ENCODE measurements at regions not wholly inside any gene's neighbourhood (a gene's known extent, or its start where the extent isn't known, plus 50 kb on each side); places are given as distances from the start of the nearest gene placed in this dataset.

DNA sequence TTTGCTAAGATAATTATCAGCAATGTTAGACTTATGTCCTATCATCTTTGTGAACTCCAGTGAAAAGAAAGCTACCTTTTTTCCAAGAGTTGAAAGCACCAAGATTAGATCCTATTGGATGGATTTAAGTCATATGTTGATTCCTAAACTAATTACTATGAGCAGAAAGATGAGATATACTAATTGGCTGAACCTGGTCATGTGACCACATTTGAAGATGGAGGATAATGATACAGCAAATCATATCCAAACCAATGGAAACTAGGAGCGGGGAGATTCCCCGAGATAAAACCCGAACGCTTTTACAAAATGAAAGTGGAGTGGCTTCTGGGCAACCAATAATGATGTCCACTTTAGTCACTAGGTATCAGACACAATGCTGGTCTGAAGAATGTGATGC, 1060.2 kb upstream of the EEF2KMT start:
- Histone ChIP-seq H3K4me2 (ENCODE audit: control insufficient read depth, extremely low read depth, insufficient read depth, low read depth, low read length) (no peak overlapping the region), H3K4me1 (ENCODE audit: control insufficient read depth, extremely low read depth, insufficient read depth, low read length) (no peaks in the 10 kb centered on the region), H3K27ac (ENCODE audit: control insufficient read depth, insufficient read depth, low read length) (no peak overlapping the region), H3K79me2 (ENCODE audit: control insufficient read depth, insufficient read depth, low read length) (no peaks in the 10 kb centered on the region), H3K9me1 (ENCODE audit: control insufficient read depth, extremely low read depth, insufficient read depth, low read length) (no peaks in the 10 kb centered on the region), H3K9ac (ENCODE audit: control insufficient read depth, extremely low read depth, insufficient read depth, low read length) (no peak overlapping the region), H3K36me3 (ENCODE audit: control insufficient read depth in 2 of 2, extremely low read depth in 1 of 2, insufficient read depth in 2 of 2, low read length in 2 of 2) (no peaks in the 10 kb centered on the region), H3K4me3 (ENCODE audit: control insufficient read depth in 2 of 3, extremely low read depth in 1 of 3, insufficient read depth in 2 of 3, low read depth in 1 of 3, low read length in 3 of 3) (no peak overlapping the region), H4K20me1 (ENCODE audit: control insufficient read depth, extremely low read depth, insufficient read depth, low read length) (no peaks in the 10 kb centered on the region), H3K9me3 (ENCODE audit: control insufficient read depth, low read depth, low read length) (peaks cover 8% of the 10 kb centered on the region), H3K27me3 (ENCODE audit: control insufficient read depth, extremely low read depth, insufficient read depth, low read length) (no peaks in the 10 kb centered on the region), H2AFZ (ENCODE audit: control insufficient read depth, low read length) (no peak overlapping the region)
- DNase-seq (ENCODE audit: low read depth, low spot score) (no peak), FAIRE-seq (no peak)
- TF ChIP-seq, protein P1, sequence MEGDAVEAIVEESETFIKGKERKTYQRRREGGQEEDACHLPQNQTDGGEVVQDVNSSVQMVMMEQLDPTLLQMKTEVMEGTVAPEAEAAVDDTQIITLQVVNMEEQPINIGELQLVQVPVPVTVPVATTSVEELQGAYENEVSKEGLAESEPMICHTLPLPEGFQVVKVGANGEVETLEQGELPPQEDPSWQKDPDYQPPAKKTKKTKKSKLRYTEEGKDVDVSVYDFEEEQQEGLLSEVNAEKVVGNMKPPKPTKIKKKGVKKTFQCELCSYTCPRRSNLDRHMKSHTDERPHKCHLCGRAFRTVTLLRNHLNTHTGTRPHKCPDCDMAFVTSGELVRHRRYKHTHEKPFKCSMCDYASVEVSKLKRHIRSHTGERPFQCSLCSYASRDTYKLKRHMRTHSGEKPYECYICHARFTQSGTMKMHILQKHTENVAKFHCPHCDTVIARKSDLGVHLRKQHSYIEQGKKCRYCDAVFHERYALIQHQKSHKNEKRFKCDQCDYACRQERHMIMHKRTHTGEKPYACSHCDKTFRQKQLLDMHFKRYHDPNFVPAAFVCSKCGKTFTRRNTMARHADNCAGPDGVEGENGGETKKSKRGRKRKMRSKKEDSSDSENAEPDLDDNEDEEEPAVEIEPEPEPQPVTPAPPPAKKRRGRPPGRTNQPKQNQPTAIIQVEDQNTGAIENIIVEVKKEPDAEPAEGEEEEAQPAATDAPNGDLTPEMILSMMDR (optimal IDR thresholded peaks at IDR 0.05 in 1 of 3, IDR thresholded peaks at IDR 0.05 in 1 of 3, conservative IDR thresholded peaks at IDR 0.05 in 1 of 3; ENCODE audit: extremely low read depth in 1 of 3, insufficient read depth in 2 of 3, low read length in 3 of 3), result no peak
- TF ChIP-seq EZH2 (IDR thresholded peaks at IDR 0.05; ENCODE audit: low read length), result no peak
- dilution Hi-C loops (cut with MboI; ENCODE audit: extremely low pct_ligation_motif_present, low sequenced_read_pairs), result no loop called here

DNA sequence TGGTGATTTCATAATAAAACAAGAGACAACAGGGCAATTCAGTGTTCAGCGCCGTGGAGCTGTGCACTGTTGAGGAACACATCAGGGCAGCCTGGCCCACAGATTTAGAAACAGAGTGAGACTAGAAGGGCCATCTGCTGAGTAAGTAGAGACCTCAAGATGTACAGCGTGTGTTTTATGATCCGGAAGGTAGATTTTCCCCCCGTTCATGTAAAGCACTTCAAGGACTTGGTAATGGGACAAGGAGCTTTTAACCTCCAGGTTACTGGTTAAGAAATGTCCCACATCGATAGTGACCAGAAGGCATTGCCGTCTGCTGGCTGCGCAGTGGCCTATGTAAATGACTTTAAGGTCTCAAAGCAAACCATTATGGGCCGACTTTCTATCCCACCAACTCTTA, 1057.7 kb upstream of the EEF2KMT start:
- H3K27ac ChIP-seq (ENCODE audit: control insufficient read depth, insufficient read depth, low read length), result no peak overlapping the region
- H3K9me1 ChIP-seq (ENCODE audit: control insufficient read depth, extremely low read depth, insufficient read depth, low read length), result no peaks in the 10 kb centered on the region
- H3K79me2 ChIP-seq (ENCODE audit: control insufficient read depth, insufficient read depth, low read length), result no peaks in the 10 kb centered on the region
- no peak overlapping the region for H2AFZ ChIP-seq (ENCODE audit: control insufficient read depth, low read length)
- DNase-seq (ENCODE audit: low read depth, low spot score) (no peak), FAIRE-seq (no peak)
- no peak overlapping the region for H3K9ac ChIP-seq (ENCODE audit: control insufficient read depth, extremely low read depth, insufficient read depth, low read length)
- dilution Hi-C loops (cut with MboI; ENCODE audit: extremely low pct_ligation_motif_present, low sequenced_read_pairs), result no loop called here
- H3K4me1 ChIP-seq (ENCODE audit: control insufficient read depth, extremely low read depth, insufficient read depth, low read length), result no peaks in the 10 kb centered on the region
- H3K4me3 ChIP-seq (ENCODE audit: control insufficient read depth in 2 of 3, extremely low read depth in 1 of 3, insufficient read depth in 2 of 3, low read depth in 1 of 3, low read length in 3 of 3), result no peak overlapping the region
- no peak overlapping the region for H3K4me2 ChIP-seq (ENCODE audit: control insufficient read depth, extremely low read depth, insufficient read depth, low read depth, low read length)
- no peaks in the 10 kb centered on the region for H4K20me1 ChIP-seq (ENCODE audit: control insufficient read depth, extremely low read depth, insufficient read depth, low read length)
- no peaks in the 10 kb centered on the region for H3K27me3 ChIP-seq (ENCODE audit: control insufficient read depth, extremely low read depth, insufficient read depth, low read length)
- no peak for TF ChIP-seq EZH2 (IDR thresholded peaks at IDR 0.05; ENCODE audit: low read length)
- TF ChIP-seq, protein P1 (optimal IDR thresholded peaks at IDR 0.05 in 1 of 3, IDR thresholded peaks at IDR 0.05 in 1 of 3, conservative IDR thresholded peaks at IDR 0.05 in 1 of 3; ENCODE audit: extremely low read depth in 1 of 3, insufficient read depth in 2 of 3, low read length in 3 of 3), result no peak
- H3K9me3 ChIP-seq (ENCODE audit: control insufficient read depth, low read depth, low read length), result peaks cover 3% of the 10 kb centered on the region
- no peaks in the 10 kb centered on the region for H3K36me3 ChIP-seq (ENCODE audit: control insufficient read depth in 2 of 2, extremely low read depth in 1 of 2, insufficient read depth in 2 of 2, low read length in 2 of 2)

All from keratinocyte (primary cell).